DMS53 (cell line): ENCODE measurements at regions not wholly inside any gene's neighbourhood (a gene's known extent, or its start where the extent isn't known, plus 50 kb on each side); places are given as distances from the start of the nearest gene placed in this dataset.
"Not testable (repeated sequence)": the region's sequence is repeated elsewhere in the genome, so short reads cannot be mapped to it uniquely, and the experiment has no call there.

Experiments
- DNase-seq: peaks from one replicate; lab custom pipeline; 2025; lab: John Stamatoyannopoulos, UW

GRCh38 chr4:14169460-14169859 is 541.9 kb upstream of the BOD1L1 start:
- DNase-seq, result no peak

GRCh38 chr4:14169940-14170339 is 542.4 kb upstream of the BOD1L1 start:
- not testable (repeated sequence) for DNase-seq

- no peak for DNase-seq
Measured at GRCh38 chr4:14176613-14177012, 549.1 kb upstream of the BOD1L1 start.

- DNase-seq, result peak; percentile 16
Measured at GRCh38 chr4:14177987-14178386, 550.5 kb upstream of the BOD1L1 start.

GRCh38 chr4:14178421-14178820 is 550.9 kb upstream of the BOD1L1 start:
- peak; percentile 65 for DNase-seq

- DNase-seq, result no peak
Measured at GRCh38 chr4:14180166-14180565, 552.6 kb upstream of the BOD1L1 start.

- peak; percentile 84 for DNase-seq
Measured at GRCh38 chr4:14180983-14181601, 553.6 kb upstream of the BOD1L1 start.

GRCh38 chr4:14182148-14182547 is 554.6 kb upstream of the BOD1L1 start:
- peak; percentile 73 for DNase-seq

- peak; percentile 11 for DNase-seq
Measured at GRCh38 chr4:14184265-14184664, 556.7 kb upstream of the BOD1L1 start.

- DNase-seq, result no peak
Measured at GRCh38 chr4:14184767-14185166, 557.2 kb upstream of the BOD1L1 start.

- DNase-seq, result no peak
Measured at GRCh38 chr4:14188214-14188613, 560.7 kb upstream of the BOD1L1 start.

- DNase-seq, result no peak
Measured at GRCh38 chr4:14193601-14194000, 566.1 kb upstream of the BOD1L1 start.

GRCh38 chr4:14196131-14196530 is 568.6 kb upstream of the BOD1L1 start:
- DNase-seq, result peak; percentile 39

GRCh38 chr4:14215116-14215770 is 587.7 kb upstream of the BOD1L1 start:
- no peak for DNase-seq

- no peak for DNase-seq
Measured at GRCh38 chr4:14217401-14217800, 589.9 kb upstream of the BOD1L1 start.

- no peak for DNase-seq
Measured at GRCh38 chr4:14218641-14219040, 591.1 kb upstream of the BOD1L1 start.

- DNase-seq, result no peak
Measured at GRCh38 chr4:14221176-14221575, 593.7 kb upstream of the BOD1L1 start.

- DNase-seq, result no peak
Measured at GRCh38 chr4:14222377-14223029, 595.0 kb upstream of the BOD1L1 start.

- DNase-seq, result no peak
Measured at GRCh38 chr4:14223461-14223860, 595.9 kb upstream of the BOD1L1 start.

GRCh38 chr4:14225688-14226207 is 598.2 kb upstream of the BOD1L1 start:
- DNase-seq, result peak; percentile 99

GRCh38 chr4:14233126-14233525 is 605.6 kb upstream of the BOD1L1 start:
- DNase-seq, result no peak

GRCh38 chr4:14234307-14234706 is 606.8 kb upstream of the BOD1L1 start:
- DNase-seq, result no peak

GRCh38 chr4:14236359-14236758 is 608.8 kb upstream of the BOD1L1 start:
- DNase-seq, result no peak
